ENCODE measurements at regions not wholly inside any gene's neighbourhood (a gene's known extent, or its start where the extent isn't known, plus 50 kb on each side); places are given as distances from the start of the nearest gene placed in this dataset.

DNA sequence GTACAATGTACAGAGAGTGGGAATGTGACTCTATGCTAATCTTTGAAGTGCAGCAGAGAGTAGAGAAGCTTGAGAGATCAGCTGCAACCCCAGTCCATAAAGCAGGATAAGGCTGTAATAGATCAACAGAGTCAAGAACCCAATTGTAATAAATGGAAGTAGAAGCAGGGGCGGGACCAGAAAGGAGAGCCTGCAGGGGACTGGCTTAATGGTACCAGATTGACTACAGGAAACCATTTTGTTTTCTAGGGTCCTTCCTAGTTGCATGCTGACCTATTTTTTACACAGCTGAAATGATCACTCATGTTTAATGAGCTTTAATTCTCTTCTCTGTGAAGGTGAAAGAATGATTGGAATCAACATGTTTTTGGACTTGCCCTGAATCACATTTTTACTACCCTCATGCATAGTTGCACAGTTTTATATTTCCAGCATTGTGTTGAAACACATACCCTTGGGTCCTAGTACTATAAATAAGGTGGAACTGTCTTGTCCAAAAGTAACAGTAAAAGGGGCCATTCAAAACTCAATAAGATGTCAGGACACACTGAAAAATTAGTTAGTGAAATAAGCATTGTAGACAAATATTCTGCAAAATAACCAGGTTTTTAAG, 69.8 kb downstream of the GPR88 start:
- TF ChIP-seq, protein P1, sequence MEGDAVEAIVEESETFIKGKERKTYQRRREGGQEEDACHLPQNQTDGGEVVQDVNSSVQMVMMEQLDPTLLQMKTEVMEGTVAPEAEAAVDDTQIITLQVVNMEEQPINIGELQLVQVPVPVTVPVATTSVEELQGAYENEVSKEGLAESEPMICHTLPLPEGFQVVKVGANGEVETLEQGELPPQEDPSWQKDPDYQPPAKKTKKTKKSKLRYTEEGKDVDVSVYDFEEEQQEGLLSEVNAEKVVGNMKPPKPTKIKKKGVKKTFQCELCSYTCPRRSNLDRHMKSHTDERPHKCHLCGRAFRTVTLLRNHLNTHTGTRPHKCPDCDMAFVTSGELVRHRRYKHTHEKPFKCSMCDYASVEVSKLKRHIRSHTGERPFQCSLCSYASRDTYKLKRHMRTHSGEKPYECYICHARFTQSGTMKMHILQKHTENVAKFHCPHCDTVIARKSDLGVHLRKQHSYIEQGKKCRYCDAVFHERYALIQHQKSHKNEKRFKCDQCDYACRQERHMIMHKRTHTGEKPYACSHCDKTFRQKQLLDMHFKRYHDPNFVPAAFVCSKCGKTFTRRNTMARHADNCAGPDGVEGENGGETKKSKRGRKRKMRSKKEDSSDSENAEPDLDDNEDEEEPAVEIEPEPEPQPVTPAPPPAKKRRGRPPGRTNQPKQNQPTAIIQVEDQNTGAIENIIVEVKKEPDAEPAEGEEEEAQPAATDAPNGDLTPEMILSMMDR (IDR thresholded peaks at IDR 0.05), result no peak
- TF ChIP-seq POLR2AphosphoS5 (IDR thresholded peaks at IDR 0.05; ENCODE audit: low read depth, low read length) (no peak), TCF7L2 (IDR thresholded peaks at IDR 0.05; ENCODE audit: low read depth, low read length) (no peak)
- TF ChIP-seq, protein P2, sequence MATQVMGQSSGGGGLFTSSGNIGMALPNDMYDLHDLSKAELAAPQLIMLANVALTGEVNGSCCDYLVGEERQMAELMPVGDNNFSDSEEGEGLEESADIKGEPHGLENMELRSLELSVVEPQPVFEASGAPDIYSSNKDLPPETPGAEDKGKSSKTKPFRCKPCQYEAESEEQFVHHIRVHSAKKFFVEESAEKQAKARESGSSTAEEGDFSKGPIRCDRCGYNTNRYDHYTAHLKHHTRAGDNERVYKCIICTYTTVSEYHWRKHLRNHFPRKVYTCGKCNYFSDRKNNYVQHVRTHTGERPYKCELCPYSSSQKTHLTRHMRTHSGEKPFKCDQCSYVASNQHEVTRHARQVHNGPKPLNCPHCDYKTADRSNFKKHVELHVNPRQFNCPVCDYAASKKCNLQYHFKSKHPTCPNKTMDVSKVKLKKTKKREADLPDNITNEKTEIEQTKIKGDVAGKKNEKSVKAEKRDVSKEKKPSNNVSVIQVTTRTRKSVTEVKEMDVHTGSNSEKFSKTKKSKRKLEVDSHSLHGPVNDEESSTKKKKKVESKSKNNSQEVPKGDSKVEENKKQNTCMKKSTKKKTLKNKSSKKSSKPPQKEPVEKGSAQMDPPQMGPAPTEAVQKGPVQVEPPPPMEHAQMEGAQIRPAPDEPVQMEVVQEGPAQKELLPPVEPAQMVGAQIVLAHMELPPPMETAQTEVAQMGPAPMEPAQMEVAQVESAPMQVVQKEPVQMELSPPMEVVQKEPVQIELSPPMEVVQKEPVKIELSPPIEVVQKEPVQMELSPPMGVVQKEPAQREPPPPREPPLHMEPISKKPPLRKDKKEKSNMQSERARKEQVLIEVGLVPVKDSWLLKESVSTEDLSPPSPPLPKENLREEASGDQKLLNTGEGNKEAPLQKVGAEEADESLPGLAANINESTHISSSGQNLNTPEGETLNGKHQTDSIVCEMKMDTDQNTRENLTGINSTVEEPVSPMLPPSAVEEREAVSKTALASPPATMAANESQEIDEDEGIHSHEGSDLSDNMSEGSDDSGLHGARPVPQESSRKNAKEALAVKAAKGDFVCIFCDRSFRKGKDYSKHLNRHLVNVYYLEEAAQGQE (IDR thresholded peaks at IDR 0.05; ENCODE audit: insufficient read depth in 1 of 2, low read depth in 2 of 2, low read length in 1 of 2), result no peak

Data from Panc1 (cell line).